ENCODE measurements at regions not wholly inside any gene's neighbourhood (a gene's known extent, or its start where the extent isn't known, plus 50 kb on each side); places are given as distances from the start of the nearest gene placed in this dataset.
"Not testable (repeated sequence)": the region's sequence is repeated elsewhere in the genome, so short reads cannot be mapped to it uniquely, and the experiment has no call there.

DNA sequence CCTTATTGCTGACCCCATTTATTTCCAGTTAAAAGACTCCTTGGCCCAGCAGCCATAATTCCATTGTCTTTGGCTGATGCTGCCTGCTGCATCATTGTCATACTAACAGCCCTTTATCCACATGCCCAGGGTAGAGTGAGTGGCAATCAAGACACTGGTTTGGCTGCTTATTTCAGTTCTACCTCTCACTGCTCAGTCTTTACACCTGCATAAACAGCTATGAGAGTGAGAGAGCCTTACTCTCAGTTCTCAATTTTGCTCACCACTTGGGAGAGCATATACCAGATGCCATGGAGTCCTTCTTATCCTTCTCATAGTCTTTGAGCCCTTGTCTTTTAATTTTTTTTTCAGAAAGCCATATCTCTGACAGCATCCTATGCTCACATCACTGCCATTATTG is 596.9 kb upstream of the CYLC2 start:
- no peak for DNase-seq (ENCODE audit: low read depth, low spot score)

DNA sequence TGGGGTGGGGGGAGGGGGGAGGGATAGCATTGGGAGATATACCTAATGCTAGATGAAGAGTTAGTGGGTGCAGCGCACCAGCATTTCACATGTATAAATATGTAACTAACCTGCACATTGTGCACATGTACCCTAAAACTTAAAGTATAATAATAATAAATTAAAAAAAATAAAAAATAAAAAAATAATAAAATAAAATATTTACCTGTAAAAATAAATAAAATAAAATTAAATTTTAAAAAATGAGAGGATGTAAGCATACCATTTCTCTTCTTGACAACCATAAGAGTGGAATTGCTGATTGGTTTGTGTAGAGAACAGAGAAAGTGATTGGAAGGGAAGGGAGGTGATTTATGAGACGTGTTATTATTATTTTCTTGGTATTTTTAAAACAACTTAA is 609.5 kb upstream of the CYLC2 start:
- DNase-seq (ENCODE audit: low read depth, low spot score): not testable (repeated sequence)

DNA sequence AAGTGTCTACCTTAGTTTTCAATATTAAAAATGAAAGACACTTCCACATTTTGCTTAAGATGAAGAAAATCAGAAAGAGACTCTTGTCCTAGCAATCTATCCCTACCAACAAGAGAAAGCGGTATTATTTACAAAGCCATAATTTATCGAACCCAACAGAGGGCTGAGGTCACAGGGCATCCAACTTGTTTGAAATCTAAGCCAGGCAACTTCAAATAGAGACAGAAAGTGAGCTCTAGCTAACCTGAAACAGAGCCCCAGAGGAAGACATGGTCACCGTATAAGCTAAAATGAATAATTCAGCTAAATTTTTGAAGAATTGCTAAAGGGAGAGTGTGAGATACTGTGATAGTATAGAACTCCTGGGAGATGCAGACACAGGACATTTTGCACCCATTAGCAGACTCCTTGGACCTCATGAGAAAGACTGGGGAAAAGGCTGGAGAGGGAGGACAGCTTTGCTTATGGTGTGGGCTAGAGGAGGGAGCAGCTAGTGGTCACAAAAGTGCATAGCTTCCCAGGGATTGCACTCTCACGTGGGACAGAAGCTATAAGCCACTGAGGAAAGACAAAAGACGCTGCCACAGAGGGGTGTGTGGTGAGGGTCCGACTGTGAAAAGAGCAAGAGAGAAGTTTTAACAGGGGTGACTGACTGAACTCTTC is 624.2 kb upstream of the GRIN3A start:
- DNase-seq (ENCODE audit: low read depth, low spot score): no peak

DNA sequence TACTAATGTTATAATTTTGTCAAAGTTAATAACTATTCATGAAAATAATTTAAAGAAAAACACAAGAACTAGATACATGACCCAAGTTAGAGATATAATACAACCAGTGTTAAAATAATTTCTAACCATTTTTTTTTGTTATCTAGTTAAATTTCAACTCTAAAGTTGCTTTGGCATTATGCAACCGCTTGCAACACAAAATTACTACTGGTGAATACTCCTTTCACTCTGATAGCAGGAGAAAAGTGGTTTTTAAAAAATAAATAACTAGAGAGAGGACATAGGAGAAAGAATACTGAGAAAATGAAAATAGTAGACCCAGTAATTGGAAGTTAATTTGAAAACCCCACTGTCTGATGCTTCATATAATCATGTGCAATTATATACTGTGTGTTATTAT is 622.4 kb upstream of the GRIN3A start:
- no peak for DNase-seq (ENCODE audit: low read depth, low spot score)

DNA sequence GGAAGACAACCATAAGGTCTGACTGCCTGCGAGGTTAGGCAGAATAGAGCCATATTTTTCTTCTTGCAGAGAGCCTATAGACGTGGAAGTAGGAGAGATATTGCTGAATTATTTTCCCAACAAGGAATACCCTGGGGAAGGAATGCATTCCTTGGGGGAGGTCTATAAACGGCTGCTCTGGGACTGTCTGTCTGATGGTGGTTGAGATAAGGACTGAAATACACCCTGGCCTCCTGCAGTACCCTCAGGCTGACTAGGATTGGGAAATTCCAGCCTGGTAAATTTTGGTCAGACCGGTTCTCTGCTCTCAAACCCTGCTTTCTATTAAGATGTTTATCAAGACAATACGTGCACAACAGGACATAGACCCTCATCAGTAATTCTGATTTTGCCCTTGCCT is 617.5 kb upstream of the GRIN3A start:
- DNase-seq (ENCODE audit: low read depth, low spot score): no peak

DNA sequence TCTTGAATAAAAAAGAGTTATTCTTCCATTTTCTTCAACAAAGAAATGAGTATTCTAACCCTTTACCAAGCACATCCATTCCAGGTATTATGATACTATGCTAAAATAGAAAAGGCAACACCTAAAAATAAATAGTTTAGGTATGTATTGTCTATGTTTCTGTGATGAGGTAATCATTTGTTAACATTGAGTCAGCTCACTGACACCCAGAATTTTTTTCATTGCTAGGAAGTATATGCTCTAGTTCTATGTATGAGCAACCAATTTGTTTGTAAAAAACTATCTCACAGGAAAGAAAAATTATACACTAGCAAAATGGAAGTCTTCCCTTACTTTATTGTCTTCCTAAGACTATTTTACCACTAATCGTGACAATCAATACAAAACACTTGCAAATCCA is 615.6 kb upstream of the GRIN3A start:
- DNase-seq (ENCODE audit: low read depth, low spot score): no peak

DNA sequence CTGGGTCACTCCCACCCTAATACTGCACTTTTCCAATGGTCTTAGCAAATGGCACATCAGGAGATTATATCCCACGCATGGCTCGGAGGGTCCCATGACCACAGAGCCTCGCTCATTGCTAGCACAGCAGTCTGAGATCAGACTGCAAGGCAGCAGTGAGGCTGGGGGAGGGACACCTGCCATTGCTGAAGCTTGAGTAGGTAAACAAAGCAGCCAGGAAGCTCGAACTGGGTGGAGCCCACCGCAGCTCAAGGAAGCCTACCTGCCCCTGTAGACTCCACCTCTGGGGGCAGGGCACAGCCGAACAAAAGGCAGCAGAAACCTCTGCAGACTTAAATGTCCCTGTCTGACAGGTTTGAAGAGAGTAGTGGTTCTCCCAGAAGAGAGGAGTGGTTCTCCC is 599.0 kb upstream of the GRIN3A start:
- DNase-seq (ENCODE audit: low read depth, low spot score): not testable (repeated sequence)

DNA sequence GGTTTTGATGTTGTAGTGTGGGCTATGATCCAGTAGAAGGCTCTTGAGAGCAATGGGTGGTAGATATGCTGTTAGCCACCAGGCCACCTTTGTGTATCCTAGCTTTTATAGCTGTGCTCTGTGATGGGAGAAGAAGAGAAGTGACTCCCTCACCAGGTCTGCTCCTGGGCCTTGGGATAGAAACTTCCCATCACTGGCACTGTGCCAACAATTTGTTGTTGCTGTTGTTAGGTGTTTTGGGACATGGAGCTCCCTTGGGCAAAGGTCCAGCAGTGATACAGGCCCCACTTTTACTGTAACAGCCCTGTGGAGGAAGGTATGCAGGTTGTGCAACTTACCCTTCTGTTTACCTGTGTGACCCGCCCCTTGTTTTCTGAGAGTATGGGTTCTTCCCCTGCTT is 570.9 kb upstream of the GRIN3A start:
- no peak for DNase-seq (ENCODE audit: low read depth, low spot score)

DNA sequence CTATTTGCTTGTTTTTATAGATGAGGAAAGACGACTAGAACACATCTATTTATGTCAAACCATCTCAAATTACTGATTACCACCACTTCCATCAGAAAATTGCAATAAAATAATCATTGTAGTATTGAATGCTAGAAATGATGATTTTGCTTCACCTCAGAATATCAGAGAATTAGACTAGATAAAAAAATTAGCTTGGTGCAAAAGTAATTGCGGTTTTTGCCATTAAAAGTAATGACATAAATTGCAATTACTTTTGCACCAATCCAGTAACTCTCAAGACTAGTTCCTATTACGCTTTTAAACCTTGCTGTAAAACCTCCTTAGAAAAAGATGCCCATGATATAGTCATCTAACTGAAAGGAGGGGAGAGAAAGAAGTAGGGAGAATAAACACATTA is 556.7 kb upstream of the GRIN3A start:
- no peak for DNase-seq (ENCODE audit: low read depth, low spot score)

DNA sequence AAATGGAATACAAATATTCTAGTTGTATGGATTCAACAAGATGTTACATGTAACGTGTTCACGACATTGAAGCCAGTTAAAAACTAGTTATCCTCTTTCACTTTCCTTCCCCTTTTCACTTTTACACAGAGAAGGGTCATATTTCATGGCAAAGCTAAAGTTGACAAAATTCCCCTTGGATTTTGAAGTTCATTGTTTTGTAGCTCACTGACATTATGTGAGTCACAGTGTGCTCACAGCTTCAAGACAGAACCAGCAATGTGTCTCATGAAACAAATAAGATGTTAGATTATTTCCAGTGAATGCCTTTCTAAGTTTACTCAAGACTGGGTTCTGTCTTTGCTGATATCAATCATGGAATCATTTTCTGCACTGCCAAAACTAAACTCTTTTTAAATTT is 535.5 kb upstream of the GRIN3A start:
- no peak for DNase-seq (ENCODE audit: low read depth, low spot score)

DNA sequence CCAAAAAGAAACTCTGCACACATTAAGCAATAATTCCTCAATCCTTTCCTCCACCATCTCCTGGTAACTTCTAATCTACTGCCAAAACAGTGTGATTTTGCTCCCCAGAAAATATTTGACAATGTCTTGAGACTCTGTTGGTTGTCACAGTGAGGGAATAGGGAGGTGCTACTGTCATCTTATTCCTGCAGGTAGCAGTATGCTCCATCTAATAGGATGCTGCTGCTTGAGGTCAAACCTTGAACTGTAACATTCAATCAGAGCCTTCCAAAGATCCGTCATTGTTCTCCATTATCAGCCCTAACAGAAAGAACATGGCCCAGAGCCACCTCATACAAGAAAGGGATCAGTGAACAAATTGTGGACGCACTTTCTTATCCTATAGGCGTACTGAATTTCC is 514.7 kb upstream of the GRIN3A start:
- no peak for DNase-seq (ENCODE audit: low read depth, low spot score)

DNA sequence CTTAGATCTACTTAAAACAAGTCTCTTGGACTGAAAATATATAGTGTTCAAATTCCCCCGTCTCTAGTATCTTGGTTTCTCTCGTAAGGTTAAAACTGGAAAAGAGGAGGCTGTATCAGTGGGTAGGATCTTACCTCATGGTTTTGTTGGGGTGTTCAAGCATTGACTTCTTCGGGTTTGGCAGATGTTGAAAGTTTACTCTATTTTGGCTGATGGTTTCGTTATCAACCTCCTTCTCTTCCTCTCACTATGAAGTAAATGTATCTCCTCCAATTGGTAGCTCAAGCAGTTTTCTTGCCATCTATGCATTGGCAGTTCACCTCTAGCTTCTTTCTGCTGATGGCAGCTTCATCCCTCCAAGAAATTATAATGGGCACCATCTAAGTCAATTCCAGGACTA is 506.5 kb upstream of the GRIN3A start:
- DNase-seq (ENCODE audit: low read depth, low spot score): no peak

DNA sequence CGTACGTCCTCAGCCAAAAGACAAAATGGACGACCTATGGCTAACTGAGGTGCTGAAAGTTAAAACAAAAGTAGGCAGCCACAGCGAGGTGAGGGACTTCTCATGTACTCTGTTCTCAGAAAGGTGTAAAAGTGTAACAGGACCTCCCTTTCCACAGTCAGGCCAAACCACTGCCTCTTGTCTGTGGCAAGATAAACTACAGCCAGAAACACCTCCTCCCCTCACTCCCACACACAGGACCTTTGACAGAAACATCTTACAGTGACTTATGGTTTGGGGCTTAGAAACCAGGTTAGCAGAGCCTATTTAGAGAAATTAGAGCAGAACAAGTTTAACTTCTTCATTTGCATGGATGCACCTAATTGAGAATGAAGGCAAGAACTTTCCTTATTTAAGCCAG is 499.1 kb upstream of the GRIN3A start:
- no peak for DNase-seq (ENCODE audit: low read depth, low spot score)

DNA sequence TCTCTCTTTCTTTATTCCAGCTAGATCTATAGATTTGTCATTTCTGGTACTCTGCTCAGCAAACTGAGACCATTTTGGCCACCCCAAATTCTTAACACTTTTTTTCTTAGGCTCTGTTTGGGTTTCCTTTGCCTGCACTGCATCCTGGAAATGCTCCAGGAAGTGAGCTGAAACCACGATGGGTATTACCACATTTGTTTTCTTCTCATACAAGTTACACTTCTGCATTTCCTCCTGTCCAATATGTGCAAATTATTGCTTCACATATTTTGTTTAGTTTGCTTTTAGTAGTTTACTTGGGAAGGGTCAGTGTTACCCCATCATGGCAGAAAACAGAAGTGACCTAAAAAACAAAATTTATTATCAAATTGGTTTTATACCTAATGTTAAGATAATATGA is 498.6 kb upstream of the GRIN3A start:
- DNase-seq (ENCODE audit: low read depth, low spot score): no peak

DNA sequence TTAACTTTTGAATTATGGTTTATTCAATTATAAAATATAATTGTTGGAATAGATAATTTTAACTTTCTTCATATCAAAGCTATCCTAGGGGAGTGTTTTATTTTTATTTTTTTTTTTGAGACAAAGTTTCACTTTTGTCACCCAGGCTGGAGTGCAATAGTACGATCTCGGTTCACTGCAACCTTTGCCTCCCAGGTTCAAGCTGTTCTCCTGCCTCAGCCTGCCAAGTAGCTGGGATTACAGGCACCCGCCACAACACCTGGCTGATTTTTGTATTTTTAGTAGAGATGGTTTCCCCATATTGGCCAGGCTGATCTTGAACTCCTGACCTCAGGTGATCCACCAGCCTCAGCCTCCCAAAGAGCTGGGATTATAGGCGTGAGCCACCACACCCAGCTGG is 489.0 kb upstream of the GRIN3A start:
- not testable (repeated sequence) for DNase-seq (ENCODE audit: low read depth, low spot score)

DNA sequence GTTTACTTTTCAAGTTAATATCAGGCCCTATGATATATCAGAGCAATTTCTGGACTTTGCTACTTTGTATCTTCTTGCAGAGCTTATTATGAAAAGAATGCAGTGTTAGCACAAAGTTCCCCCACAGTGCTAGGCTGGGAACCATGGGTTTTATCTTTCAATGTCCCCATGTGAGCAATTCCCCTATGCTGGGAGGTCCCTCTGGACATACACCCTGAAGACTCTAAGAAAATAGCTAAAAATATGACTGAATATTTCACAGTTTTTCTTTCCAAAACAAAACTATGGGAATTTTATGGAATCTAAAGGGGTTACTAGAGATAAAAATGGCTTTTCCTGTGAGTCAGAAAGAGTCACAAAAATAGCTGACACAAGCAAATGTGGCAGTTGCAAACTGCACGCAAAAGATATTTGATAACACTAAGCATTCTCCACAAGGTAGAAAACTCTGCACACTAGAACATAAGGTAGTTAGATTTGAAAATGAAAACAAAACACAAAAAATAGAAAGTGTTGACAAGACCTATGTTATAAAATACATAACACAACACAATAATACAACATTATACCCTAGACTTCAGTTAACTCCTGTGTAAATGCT is 487.5 kb upstream of the GRIN3A start:
- DNase-seq (ENCODE audit: low read depth, low spot score): no peak

DNA sequence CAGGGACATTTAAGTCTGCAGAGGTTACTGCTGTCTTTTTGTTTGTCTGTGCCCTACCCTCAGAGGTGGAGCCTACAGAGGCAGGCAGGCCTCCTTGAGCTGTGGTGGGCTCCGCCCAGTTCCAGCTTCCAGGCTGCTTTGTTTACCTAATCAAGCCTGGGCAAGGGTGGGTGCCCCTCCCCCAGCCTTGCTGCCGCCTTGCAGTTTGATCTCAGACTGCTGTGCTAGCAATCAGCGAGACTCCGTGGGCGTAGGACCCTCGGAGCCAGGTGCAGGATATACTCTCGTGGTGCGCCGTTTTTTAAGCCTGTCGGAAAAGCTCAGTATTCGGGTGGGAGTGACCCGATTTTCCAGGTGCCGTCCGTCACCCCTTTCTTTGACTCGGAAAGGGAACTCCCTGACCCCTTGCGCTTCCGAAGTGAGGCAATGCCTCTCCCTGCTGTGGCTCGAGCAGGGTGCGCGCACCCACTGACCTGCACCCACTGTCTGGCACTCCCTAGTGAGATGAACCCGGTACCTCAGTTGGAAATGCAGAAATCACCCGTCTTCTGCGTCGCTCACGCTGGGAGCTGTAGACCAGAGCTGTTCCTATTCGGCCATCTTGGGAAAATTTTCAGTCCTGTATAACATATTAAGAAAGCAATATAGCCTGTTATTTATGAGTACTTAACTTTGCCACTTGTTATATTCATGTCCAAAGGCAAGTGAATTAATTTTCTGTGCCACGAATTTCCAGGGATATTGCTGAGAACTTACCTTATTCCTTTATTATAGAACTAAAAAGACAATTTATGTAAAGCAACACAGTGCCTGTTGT is 485.1 kb upstream of the GRIN3A start:
- not testable (repeated sequence) for DNase-seq (ENCODE audit: low read depth, low spot score)

DNA sequence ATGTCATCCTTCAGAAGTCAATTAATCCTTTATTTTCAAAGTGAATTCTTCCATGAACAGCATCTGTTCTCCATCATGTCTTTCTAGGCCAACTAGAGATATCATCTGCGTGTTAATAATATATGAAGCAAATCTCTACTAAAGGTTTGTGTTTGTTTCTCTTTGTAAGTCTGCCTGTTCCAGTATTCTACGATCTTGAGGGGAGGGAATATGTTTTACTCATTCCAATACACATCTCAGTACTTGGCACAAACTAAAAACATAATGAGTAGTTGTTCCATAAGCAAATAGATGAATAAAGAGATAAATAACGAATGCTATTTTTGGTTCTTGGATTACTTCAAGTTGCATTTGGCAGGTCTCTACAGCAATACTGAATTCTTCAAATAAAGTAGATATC is 470.7 kb upstream of the GRIN3A start:
- no peak for DNase-seq (ENCODE audit: low read depth, low spot score)

DNA sequence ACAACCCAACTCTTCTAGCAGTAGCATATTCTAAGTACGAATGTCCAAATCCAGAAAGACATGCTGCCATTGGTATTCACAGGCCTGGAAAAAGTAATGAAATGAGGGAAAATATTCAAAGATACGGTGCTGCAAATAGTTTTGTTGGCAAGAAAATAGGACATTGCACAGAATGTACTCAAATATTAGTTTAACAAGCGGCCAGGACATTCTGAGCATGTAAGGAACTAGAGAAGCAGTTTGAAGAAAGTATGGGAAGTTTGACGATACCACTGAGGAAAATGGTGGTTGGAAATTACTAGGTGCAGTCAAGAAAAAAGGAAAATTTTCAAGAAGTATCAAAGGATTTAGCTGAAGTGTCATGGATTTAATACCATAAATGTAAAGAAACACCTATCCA is 468.0 kb upstream of the GRIN3A start:
- DNase-seq (ENCODE audit: low read depth, low spot score): no peak

DNA sequence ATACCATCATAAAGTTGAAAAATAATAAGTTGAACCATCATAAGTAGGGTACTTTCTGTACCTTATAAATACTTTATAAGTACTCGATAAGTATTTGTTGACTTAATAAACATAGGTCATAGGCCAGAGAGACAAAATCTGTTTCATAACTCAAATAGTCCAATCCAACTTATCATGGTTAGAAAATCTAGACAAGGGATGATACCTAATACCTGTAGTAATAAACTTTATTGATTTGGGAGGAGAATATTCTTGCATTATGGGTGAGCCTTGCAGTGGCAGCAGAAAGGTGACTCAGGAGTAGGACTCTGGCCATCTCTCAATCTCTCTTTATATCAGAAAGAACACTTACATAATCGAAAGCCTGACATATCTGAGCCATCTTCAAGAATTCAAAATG is 466.8 kb upstream of the GRIN3A start:
- DNase-seq (ENCODE audit: low read depth, low spot score): no peak

DNA sequence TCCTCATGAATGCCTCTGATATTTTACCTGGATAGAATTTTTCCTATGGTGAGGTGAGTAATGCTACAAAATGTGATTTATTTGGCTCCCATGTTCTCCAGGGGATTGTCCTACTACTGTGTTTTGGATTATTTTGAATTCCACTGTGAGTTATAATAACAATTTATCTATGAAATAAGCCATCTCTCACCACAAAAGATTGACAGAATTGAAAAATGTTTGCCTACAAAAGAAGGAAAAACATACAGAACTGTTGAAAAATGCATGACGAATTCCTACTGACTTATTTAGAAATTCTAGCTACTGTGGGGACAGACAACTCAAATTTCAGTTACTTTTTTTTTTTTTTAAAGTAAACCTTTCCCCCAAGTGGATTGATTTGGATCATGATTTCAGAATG is 463.7 kb upstream of the GRIN3A start:
- DNase-seq (ENCODE audit: low read depth, low spot score): no peak

DNA sequence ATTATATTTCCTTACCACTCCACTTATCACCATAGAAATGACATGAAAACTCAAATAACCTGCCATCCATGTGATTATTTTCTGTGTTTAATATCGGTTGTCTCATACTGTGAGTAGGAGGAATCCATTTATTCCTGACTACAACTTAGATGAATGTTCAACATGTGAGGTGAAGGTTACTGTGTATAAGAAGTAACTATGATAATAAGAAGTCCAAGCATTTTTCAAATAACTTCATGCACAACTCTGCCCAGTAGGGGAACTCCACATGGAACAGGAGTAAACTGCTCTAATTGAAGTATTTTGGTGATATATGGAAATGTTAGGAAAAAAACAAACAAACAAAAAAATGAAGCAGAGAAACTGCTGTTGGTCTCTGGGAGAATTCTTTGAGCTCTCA is 447.5 kb upstream of the GRIN3A start:
- no peak for DNase-seq (ENCODE audit: low read depth, low spot score)

DNA sequence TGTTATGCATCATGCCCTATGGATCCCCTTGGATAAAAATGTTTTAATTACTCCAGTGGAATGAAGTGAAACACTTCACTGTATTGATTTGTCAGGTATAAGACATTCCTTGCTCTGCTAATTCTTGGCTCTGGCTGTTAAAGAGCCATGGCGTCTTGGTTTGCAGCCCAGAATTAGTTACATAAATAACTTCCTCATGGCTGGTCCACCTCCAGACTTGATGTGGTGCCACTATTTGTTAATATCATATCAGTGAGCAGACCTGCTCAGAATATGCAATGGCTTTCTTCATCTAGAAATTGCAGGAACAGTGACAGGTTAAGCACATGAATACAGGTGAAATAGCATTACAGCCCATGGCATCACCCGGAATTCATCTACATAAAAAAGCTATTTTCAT is 446.9 kb upstream of the GRIN3A start:
- no peak for DNase-seq (ENCODE audit: low read depth, low spot score)

All from smooth muscle cell of the brain vasculature (primary cell).